ENCODE measurements at regions not wholly inside any gene's neighbourhood (a gene's known extent, or its start where the extent isn't known, plus 50 kb on each side); places are given as distances from the start of the nearest gene placed in this dataset.
"Not testable (repeated sequence)": the region's sequence is repeated elsewhere in the genome, so short reads cannot be mapped to it uniquely, and the experiment has no call there.

- not testable (repeated sequence) for TF ChIP-seq CTCF (IDR thresholded peaks at IDR 0.05; ENCODE audit: poor library complexity); EZH2 (IDR thresholded peaks at IDR 0.05; ENCODE audit: borderline replicate concordance)
These were observed 166.0 kb downstream of the RRAGB start for GRCh38 chrX:55883541-55883940.
